ENCODE measurements at regions not wholly inside any gene's neighbourhood (a gene's known extent, or its start where the extent isn't known, plus 50 kb on each side); places are given as distances from the start of the nearest gene placed in this dataset.

DNA sequence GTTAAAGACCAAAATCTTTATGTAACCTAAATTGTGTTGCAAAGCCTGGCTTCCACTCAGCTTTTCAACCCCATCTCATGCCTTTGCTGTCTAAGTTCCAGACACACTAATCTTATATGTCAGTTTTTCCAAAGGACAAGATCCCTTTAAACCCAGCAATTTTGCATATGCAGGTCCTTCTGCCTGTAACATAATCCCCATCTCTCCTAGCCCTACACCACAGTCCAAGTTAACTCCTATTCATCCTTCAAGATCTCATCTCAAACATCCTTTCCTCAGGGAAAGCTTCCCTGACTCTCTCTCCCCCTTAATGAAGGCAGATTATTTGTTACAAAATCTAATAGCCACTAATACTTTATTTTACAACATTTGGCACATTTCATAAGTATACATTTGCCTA is 366.3 kb downstream of the PLPP3 start:
- H3K27me3 Mint-ChIP-seq (ENCODE audit: insufficient read depth, low read depth) = peaks cover 2% of the 10 kb centered on the region
- Histone ChIP-seq H3K9me3 (ENCODE audit: low read depth) (no peaks in the 10 kb centered on the region), H3K4me1 (no peaks in the 10 kb centered on the region), H3K36me3 (no peaks in the 10 kb centered on the region), H3K27ac (no peak overlapping the region), H4K20me1 (ENCODE audit: low read depth) (no peaks in the 10 kb centered on the region), H3K9ac (no peak overlapping the region), H3K27me3 (no peaks in the 10 kb centered on the region), H3F3A (ENCODE audit: low read depth) (no peaks in the 10 kb centered on the region), H2AFZ (replicated peaks) (no peak overlapping the region), H3K4me3 (no peak overlapping the region), H3K79me2 (ENCODE audit: low read depth) (no peaks in the 10 kb centered on the region), H3K4me2 (no peak overlapping the region)
- H3K36me3 Mint-ChIP-seq = no peaks in the 10 kb centered on the region
- no peak overlapping the region for H3K4me3 Mint-ChIP-seq
- TF ChIP-seq EZH2phosphoT487 (IDR thresholded peaks at IDR 0.05) (no peak), EZH2 (IDR thresholded peaks at IDR 0.05) (no peak)
- TF ChIP-seq, protein P1, sequence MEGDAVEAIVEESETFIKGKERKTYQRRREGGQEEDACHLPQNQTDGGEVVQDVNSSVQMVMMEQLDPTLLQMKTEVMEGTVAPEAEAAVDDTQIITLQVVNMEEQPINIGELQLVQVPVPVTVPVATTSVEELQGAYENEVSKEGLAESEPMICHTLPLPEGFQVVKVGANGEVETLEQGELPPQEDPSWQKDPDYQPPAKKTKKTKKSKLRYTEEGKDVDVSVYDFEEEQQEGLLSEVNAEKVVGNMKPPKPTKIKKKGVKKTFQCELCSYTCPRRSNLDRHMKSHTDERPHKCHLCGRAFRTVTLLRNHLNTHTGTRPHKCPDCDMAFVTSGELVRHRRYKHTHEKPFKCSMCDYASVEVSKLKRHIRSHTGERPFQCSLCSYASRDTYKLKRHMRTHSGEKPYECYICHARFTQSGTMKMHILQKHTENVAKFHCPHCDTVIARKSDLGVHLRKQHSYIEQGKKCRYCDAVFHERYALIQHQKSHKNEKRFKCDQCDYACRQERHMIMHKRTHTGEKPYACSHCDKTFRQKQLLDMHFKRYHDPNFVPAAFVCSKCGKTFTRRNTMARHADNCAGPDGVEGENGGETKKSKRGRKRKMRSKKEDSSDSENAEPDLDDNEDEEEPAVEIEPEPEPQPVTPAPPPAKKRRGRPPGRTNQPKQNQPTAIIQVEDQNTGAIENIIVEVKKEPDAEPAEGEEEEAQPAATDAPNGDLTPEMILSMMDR (IDR thresholded peaks at IDR 0.05) = no peak
- no peak overlapping the region for H3K27ac Mint-ChIP-seq
- no peaks in the 10 kb centered on the region for H3K4me1 Mint-ChIP-seq
- no peak for DNase-seq (ENCODE audit: low spot score)
- H3K9me3 Mint-ChIP-seq = no peaks in the 10 kb centered on the region

DNA sequence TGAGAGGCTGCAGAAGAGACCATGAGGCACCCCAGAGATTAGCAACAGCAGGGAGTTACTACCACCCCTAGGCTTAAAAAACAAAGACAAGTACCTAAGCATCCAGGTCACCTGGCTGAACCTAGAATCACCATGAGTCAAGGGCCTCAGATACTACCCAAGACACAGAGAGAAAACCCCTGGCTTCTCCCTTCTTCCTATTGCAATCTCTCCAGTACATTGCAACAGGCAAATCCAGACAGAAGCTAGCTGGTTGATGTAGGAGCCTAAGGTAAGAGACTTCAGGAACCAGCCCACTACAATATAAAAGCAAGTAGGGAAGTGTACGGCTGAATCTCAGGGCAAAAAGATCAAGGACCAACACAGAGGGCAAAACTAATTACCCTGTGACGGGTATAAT is 367.2 kb downstream of the PLPP3 start:
- Histone ChIP-seq H4K20me1 (ENCODE audit: low read depth) (no peaks in the 10 kb centered on the region), H3K9me3 (ENCODE audit: low read depth) (no peaks in the 10 kb centered on the region), H3K36me3 (no peaks in the 10 kb centered on the region), H3K4me1 (no peaks in the 10 kb centered on the region), H3K27me3 (no peaks in the 10 kb centered on the region), H3K27ac (no peak overlapping the region), H3K4me2 (no peak overlapping the region), H3K9ac (no peak overlapping the region), H2AFZ (replicated peaks) (no peak overlapping the region), H3K79me2 (ENCODE audit: low read depth) (no peaks in the 10 kb centered on the region), H3K4me3 (no peak overlapping the region), H3F3A (ENCODE audit: low read depth) (no peaks in the 10 kb centered on the region)
- Mint-ChIP-seq H3K27ac (no peak overlapping the region), H3K4me1 (no peaks in the 10 kb centered on the region), H3K27me3 (ENCODE audit: insufficient read depth, low read depth) (peaks cover 2% of the 10 kb centered on the region), H3K36me3 (no peaks in the 10 kb centered on the region), H3K4me3 (no peak overlapping the region), H3K9me3 (peaks cover 4% of the 10 kb centered on the region)
- TF ChIP-seq EZH2 (IDR thresholded peaks at IDR 0.05) = no peak
- no peak for TF ChIP-seq EZH2phosphoT487 (IDR thresholded peaks at IDR 0.05)
- TF ChIP-seq, protein P1 (IDR thresholded peaks at IDR 0.05) = no peak
- no peak for DNase-seq (ENCODE audit: low spot score)

DNA sequence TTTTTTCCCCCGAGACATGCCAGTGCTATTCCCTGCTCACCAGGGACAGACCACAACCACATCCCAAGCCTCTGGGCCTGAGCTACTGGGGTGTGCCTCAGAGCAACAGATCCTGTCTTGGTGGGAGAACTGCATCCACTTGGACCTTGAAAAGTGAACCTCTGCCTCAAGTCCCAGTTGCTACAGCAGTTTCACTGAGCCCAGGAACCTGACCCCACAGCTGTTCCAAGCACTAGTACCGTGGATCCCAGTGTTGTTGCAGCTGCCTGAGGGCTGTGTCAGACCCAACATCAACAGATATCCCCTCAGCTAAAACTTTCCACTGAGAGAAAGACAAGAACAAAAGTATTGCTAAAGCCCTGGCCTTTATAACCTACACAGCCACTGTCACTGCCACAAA is 373.0 kb downstream of the PLPP3 start:
- TF ChIP-seq, protein P1 (IDR thresholded peaks at IDR 0.05) = no peak
- no peak for TF ChIP-seq EZH2 (IDR thresholded peaks at IDR 0.05)
- no peaks in the 10 kb centered on the region for H3F3A ChIP-seq (ENCODE audit: low read depth)
- no peak overlapping the region for H3K4me3 ChIP-seq

More for the DNA sequence above, 373.0 kb downstream of the PLPP3 start:
- H3K4me1 Mint-ChIP-seq = peaks cover 4% of the 10 kb centered on the region
- Histone ChIP-seq H3K27ac (no peak overlapping the region), H4K20me1 (ENCODE audit: low read depth) (no peaks in the 10 kb centered on the region), H3K4me2 (no peak overlapping the region), H3K27me3 (no peaks in the 10 kb centered on the region), H3K4me1 (no peaks in the 10 kb centered on the region), H3K79me2 (ENCODE audit: low read depth) (no peaks in the 10 kb centered on the region), H3K36me3 (no peaks in the 10 kb centered on the region), H3K9me3 (ENCODE audit: low read depth) (no peaks in the 10 kb centered on the region), H3K9ac (no peak overlapping the region), H2AFZ (replicated peaks) (no peak overlapping the region)
- no peak overlapping the region for H3K4me3 Mint-ChIP-seq
- peaks cover 11% of the 10 kb centered on the region for H3K9me3 Mint-ChIP-seq
- DNase-seq (ENCODE audit: low spot score) = no peak
- no peak overlapping the region for H3K27ac Mint-ChIP-seq
- peaks cover 3% of the 10 kb centered on the region for H3K36me3 Mint-ChIP-seq
- H3K27me3 Mint-ChIP-seq (ENCODE audit: insufficient read depth, low read depth) = peaks cover 2% of the 10 kb centered on the region

Measured in neural progenitor cell (in vitro differentiated cells).